Right lung (tissue), 2 donors: ENCODE measurements at regions not wholly inside any gene's neighbourhood (a gene's known extent, or its start where the extent isn't known, plus 50 kb on each side); places are given as distances from the start of the nearest gene placed in this dataset.

Experiments used
- DNase-seq, 2 donors: peaks; one replicate each; pipeline ENCODE4 v3.0.0-alpha.2; 2013

- DNase-seq = no peak
Observed at GRCh38 chr12:13680916-13681315, 300.5 kb downstream of the GRIN2B start.

- DNase-seq = no peak
Observed at GRCh38 chr12:13676880-13677279, 304.5 kb downstream of the GRIN2B start.

DNA sequence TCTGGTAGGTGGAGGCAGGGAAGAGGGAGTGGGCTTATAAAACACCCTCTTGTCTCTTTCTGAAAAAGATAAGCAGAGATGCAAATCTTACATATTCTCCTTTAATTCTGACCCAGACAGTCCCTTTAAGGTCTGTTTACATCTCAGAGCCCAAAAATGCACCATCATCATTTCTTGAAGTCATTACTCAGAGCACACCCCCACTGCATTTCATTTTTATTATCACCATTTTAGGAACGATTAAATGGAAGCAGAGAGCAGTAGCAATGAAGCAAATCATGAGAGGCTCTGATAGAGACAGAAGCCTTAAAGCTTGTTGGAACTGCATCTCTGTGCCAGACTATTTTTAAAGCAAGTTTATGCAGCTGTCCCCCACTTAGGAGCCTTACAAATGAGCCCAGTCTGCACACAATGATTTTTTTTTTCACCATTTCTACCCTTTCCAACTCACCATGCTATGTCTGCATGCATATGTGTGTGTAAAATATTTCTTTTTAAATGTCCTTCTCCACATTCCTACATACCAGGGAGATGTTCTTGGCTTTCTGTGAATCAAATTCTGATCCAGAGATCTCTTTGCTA is 311.0 kb downstream of the GRIN2B start:
- DNase-seq = no peak

DNA sequence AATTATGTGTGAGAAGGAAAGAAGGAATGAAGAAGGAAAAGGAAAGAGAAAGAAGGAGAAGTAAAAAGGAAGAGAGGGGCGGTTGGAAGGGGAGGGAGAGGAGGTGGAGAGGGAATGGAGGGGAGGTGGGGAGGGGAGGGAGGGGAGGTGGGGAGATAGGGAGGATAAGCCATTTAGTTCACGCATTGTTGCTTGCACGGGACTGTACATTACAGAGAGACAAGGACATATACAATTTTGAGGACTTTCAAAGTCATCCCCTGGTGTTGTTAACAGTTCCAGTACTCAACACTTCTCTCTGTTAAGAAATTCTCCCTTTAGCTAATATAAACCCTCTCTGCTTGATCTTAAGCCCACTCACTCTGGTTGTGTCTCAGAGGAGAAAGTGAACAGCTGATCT is 312.5 kb downstream of the GRIN2B start:
- no peak for DNase-seq

- no peak for DNase-seq
Observed at GRCh38 chr12:13666806-13667205, 314.6 kb downstream of the GRIN2B start.

- DNase-seq = peak; percentile 23 to 45
Observed at GRCh38 chr12:13661005-13661887, 320.2 kb downstream of the GRIN2B start.

DNA sequence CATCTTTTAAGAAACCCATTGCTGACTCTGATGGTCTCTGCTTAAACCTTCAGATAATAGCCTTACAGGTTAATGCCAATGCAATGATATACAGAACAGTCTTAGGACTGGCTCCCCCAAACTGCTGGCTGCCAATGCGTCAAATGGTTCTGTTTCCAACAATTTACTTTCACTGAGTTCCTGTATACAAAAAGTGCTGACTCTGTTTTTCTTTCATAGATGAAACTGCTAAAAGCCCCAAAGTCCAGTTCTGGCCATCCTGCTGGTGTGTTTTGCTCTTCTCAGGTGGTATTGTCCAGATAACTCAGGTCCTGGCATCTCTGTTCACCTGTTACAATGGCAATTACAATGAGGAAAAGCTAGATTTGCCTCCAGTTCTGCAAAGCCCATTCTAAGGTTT is 326.9 kb downstream of the GRIN2B start:
- DNase-seq = no peak

DNA sequence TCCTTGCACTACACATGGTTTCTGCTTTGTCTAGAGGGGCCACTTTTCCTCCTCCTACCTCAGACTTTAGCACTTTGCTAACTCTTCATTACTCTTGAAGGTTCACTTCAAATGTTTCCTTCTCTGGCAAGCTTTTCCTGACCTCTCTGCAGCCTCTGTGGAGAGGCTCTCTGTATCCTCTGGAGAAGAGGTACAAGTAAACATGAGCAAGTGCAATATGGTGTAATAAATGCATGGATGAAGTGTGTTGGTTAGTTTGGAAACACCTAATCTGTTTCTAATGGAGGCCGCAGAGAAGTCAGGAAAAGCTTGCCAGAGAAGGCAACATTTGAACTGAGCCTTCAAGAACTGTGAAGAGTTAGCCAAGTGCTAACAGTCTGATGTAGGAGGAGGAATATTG is 329.3 kb downstream of the GRIN2B start:
- no peak for DNase-seq

DNA sequence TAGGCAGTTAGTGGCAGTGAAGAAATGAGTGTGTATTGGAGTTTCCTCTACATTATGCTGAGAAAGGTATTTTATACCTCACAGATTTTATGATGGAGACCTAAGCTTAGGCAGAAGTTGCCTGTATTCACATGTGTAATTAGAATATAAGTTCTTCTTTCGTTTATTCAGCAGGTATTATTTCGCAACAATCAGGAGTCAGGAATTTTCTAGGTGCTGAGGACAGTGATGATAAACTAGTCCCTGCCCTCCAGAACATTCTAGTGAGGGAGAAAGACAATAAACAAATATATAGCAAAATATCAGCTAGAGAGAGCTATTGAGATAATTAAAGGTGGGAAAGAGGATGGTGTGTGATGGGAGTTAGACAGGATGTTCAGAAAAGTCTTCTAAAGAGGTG is 345.7 kb downstream of the GRIN2B start:
- no peak for DNase-seq

GRCh38 chr12:13631873-13632272 is 349.5 kb downstream of the GRIN2B start:
- DNase-seq = no peak

DNA sequence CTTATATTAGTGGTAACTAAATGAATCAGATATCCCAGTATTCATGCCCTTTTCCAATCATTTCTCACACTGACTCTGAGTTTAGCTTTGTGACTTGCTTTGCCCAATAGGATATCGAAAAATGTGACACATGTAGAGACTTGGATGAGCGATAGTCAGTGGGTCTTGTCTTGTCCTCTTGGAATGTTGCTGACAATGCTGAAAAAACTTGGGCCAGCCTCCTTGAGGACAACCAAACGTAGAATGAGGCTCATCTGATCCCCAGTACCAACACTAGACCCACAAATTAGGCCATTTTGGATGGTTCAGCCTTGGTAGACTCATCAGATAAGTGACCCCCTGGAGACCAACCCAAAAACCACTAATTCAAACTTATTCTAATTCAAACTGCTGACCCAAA is 351.0 kb downstream of the GRIN2B start:
- DNase-seq = no peak

GRCh38 chr12:13628067-13628466 is 353.3 kb downstream of the GRIN2B start:
- DNase-seq = no peak

- no peak for DNase-seq
Observed at GRCh38 chr12:13627536-13627935, 353.9 kb downstream of the GRIN2B start.

- no peak for DNase-seq
Observed at GRCh38 chr12:13613297-13613696, 368.1 kb downstream of the GRIN2B start.

DNA sequence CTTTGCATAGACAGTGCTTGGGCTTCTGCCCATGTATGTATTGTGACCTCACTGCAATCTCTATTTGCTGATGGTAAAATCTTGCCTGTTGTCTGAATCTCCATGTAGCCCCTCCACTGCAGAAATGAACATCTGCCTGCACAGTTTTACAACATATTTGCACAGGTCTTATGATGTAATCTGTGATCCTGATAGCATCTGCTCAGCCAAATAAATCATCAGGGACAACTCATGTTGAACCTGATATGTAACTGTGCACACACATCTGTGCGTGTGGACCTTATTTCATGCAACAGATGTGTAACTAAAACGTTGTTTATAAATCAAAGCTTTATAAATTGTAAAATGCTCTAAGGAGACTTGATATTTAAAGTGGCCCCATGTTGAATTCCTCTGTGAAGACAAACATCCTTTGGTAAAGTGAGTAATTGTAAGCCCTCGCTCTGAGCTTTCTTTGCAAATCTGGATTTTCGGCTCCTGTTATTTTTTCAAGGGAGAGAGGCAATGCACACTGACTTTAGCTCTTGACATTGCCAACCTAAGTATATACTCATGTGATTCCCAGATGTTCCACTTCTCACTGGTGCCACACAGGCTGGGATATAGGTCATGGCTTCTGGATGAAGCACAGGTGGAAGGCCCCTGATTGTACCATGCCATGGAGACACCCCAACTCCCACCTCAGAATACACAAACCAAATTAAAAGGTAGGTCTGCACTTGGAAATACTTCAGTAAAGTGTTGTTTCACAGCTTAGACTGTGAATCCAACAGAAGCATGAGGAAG is 371.3 kb downstream of the GRIN2B start:
- no peak for DNase-seq

DNA sequence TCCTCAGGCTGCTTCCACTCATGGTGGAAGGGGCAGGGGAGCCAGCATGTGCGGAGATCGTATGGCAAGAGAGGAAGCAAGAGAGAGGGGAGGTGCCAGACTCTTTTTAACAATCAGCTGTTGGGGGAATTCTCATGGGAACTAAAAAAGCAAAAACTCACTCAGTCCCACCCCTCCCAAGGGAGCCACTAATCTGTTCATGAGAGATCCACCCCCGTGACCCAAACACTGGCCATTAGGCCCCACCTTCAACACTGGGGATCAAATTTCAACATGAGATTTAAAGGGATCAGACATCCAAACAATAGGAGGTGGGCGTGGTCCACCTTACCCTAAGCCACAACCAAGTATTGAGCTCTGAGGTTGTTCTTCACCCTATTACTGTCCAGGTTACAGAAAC is 375.1 kb downstream of the GRIN2B start:
- no peak for DNase-seq

DNA sequence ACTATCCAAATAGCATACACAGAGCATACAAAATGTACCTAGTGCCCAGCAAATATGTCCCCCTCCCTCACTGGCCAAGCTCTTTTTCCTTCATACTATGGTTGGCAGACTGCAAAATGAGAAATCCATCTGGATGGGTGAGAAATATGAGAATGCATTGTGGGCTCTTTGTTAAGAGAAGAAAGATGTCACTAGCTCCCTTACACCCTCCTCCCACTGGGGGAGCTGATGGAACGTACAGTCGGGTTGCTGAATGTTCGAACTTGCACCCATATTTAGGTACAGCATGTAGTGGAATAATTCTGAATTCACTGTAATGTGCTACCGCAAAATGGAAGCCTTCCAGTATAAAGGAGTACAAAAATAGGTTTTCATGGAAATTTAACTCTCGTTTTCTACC is 377.4 kb downstream of the GRIN2B start:
- no peak for DNase-seq

DNA sequence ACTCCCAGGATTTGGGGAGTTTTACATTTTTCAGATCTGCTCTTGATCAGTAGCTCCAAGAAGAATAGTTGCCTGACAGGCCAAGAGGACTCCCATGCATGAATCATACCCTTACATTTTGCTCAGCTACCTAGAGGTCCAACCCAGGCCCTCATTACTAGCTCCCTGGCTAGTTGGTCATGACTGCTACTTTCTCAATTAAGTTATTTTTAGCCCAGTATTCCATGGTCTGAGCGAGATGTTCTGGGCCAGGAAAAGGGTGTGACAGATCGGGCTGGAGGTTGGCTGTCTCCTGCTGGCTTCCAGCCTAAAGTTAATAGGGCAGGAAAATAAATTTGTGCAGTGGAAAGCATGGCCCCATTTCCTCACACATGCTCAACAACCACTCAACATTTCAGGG is 379.2 kb downstream of the GRIN2B start:
- no peak for DNase-seq

DNA sequence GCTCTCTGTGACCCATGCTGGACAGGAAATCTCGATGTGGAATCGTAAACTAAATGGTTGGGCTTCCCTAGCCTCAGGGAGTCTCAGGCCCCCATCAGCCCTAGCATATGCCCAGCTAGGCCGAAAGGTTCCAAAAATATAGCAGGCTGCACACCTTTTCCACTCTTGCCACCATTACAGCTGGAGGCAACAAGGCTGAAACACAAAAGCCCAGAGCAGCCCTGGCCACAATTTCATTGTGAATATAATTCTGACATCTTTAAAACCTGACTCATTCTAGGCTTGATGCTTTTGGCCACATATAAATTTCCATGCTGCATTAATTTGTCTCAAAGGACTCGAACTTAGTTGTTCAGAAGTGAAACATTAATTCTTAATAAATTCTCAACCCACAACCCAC is 382.2 kb downstream of the GRIN2B start:
- DNase-seq = no peak

DNA sequence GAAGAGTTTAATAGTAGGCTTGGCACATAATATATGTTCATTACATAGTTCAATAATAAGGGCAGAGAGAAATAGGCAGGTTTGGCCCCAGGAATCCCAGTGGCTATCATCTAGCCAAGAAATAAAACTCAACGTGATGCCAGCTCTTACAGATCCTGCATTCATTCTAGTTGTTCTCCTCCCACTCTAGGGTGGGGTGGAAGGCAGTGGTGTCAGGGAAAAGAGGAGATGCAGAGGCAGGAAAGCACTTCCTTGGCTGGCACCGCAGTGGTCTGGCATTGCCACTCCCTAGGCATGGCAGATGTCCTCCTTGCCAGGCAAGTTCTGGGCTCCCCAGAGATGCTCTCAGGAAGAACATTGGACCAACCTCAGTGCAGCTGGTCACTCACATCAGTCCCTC is 383.6 kb downstream of the GRIN2B start:
- DNase-seq = no peak

GRCh38 chr12:13597166-13597565 is 384.2 kb downstream of the GRIN2B start:
- no peak for DNase-seq

GRCh38 chr12:13596714-13597113 is 384.7 kb downstream of the GRIN2B start:
- DNase-seq = no peak
